H1 (cell line): ENCODE measurements at regions not wholly inside any gene's neighbourhood (a gene's known extent, or its start where the extent isn't known, plus 50 kb on each side); places are given as distances from the start of the nearest gene placed in this dataset.

Experiments
- GABPA ChIP-seq: IDR thresholded peaks from 2 replicates; pipeline ENCODE4 v1.6.1; 2011; ENCODE audit warnings: mild to moderate bottlenecking, low read length, moderate library complexity, borderline replicate concordance; ENCODE audit not compliant: insufficient read depth
- GTF2F1 ChIP-seq: IDR thresholded peaks from 2 replicates; pipeline ENCODE4 v1.6.1; 2012; ENCODE audit warnings: low read depth, low read length, improper control_type of control experiment, borderline replicate concordance
- KDM5A ChIP-seq: fragments of 200-600 bp; IDR thresholded peaks from 2 replicates; pipeline ENCODE4 v1.7.1; 2012; ENCODE audit warnings: mild to moderate bottlenecking, low read length, inconsistent platforms, mixed read lengths
- RFX5 ChIP-seq: IDR thresholded peaks from 2 replicates; pipeline ENCODE4 v1.6.1; 2011; ENCODE audit warnings: low read depth, low read length, improper control_type of control experiment, borderline replicate concordance
- SUZ12 ChIP-seq: fragments of 200-600 bp; sonication (generic); IDR thresholded peaks from 2 replicates; pipeline ENCODE4 v1.6.1; 2012; ENCODE audit warnings: mild to moderate bottlenecking, inconsistent platforms, low read length, moderate library complexity, mixed read lengths
- TAF7 ChIP-seq: optimal IDR thresholded peaks from 2 replicates; pipeline ENCODE3; 2011; ENCODE audit warnings: low read depth, mild to moderate bottlenecking, inconsistent platforms, low read length, moderate library complexity, borderline replicate concordance
- YY1 ChIP-seq: IDR thresholded peaks from 2 replicates; pipeline ENCODE4 v1.6.1; 2011; ENCODE audit warnings: low read depth, mild to moderate bottlenecking, low read length
- TF ChIP-seq, protein P1 (sequence below): fragments of 300-600 bp; sonication (generic); IDR thresholded peaks from 2 replicates; pipeline ENCODE4 v1.7.1; 2012; ENCODE audit warnings: low read length, moderate library complexity, mild to moderate bottlenecking, inconsistent platforms; ENCODE audit not compliant: insufficient replicate concordance

GRCh38 chr2:180925700-180926099 lies 54.7 kb upstream of the UBE2E3 start (continued):
- TF ChIP-seq, protein P1, sequence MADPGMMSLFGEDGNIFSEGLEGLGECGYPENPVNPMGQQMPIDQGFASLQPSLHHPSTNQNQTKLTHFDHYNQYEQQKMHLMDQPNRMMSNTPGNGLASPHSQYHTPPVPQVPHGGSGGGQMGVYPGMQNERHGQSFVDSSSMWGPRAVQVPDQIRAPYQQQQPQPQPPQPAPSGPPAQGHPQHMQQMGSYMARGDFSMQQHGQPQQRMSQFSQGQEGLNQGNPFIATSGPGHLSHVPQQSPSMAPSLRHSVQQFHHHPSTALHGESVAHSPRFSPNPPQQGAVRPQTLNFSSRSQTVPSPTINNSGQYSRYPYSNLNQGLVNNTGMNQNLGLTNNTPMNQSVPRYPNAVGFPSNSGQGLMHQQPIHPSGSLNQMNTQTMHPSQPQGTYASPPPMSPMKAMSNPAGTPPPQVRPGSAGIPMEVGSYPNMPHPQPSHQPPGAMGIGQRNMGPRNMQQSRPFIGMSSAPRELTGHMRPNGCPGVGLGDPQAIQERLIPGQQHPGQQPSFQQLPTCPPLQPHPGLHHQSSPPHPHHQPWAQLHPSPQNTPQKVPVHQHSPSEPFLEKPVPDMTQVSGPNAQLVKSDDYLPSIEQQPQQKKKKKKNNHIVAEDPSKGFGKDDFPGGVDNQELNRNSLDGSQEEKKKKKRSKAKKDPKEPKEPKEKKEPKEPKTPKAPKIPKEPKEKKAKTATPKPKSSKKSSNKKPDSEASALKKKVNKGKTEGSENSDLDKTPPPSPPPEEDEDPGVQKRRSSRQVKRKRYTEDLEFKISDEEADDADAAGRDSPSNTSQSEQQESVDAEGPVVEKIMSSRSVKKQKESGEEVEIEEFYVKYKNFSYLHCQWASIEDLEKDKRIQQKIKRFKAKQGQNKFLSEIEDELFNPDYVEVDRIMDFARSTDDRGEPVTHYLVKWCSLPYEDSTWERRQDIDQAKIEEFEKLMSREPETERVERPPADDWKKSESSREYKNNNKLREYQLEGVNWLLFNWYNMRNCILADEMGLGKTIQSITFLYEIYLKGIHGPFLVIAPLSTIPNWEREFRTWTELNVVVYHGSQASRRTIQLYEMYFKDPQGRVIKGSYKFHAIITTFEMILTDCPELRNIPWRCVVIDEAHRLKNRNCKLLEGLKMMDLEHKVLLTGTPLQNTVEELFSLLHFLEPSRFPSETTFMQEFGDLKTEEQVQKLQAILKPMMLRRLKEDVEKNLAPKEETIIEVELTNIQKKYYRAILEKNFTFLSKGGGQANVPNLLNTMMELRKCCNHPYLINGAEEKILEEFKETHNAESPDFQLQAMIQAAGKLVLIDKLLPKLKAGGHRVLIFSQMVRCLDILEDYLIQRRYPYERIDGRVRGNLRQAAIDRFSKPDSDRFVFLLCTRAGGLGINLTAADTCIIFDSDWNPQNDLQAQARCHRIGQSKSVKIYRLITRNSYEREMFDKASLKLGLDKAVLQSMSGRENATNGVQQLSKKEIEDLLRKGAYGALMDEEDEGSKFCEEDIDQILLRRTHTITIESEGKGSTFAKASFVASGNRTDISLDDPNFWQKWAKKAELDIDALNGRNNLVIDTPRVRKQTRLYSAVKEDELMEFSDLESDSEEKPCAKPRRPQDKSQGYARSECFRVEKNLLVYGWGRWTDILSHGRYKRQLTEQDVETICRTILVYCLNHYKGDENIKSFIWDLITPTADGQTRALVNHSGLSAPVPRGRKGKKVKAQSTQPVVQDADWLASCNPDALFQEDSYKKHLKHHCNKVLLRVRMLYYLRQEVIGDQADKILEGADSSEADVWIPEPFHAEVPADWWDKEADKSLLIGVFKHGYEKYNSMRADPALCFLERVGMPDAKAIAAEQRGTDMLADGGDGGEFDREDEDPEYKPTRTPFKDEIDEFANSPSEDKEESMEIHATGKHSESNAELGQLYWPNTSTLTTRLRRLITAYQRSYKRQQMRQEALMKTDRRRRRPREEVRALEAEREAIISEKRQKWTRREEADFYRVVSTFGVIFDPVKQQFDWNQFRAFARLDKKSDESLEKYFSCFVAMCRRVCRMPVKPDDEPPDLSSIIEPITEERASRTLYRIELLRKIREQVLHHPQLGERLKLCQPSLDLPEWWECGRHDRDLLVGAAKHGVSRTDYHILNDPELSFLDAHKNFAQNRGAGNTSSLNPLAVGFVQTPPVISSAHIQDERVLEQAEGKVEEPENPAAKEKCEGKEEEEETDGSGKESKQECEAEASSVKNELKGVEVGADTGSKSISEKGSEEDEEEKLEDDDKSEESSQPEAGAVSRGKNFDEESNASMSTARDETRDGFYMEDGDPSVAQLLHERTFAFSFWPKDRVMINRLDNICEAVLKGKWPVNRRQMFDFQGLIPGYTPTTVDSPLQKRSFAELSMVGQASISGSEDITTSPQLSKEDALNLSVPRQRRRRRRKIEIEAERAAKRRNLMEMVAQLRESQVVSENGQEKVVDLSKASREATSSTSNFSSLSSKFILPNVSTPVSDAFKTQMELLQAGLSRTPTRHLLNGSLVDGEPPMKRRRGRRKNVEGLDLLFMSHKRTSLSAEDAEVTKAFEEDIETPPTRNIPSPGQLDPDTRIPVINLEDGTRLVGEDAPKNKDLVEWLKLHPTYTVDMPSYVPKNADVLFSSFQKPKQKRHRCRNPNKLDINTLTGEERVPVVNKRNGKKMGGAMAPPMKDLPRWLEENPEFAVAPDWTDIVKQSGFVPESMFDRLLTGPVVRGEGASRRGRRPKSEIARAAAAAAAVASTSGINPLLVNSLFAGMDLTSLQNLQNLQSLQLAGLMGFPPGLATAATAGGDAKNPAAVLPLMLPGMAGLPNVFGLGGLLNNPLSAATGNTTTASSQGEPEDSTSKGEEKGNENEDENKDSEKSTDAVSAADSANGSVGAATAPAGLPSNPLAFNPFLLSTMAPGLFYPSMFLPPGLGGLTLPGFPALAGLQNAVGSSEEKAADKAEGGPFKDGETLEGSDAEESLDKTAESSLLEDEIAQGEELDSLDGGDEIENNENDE: no peak
- no peak for TF ChIP-seq GTF2F1
- TF ChIP-seq TAF7: no peak
- no peak for TF ChIP-seq RFX5
- TF ChIP-seq YY1: no peak
- TF ChIP-seq KDM5A: no peak
- TF ChIP-seq SUZ12: no peak
- TF ChIP-seq GABPA: no peak
- TF ChIP-seq, all 59 proteins: peak for 0
